OCI-LY3 (cell line): ENCODE measurements at regions not wholly inside any gene's neighbourhood (a gene's known extent, or its start where the extent isn't known, plus 50 kb on each side); places are given as distances from the start of the nearest gene placed in this dataset.
A peak's percentile ranks its signal among the peaks of the same experiment; 100 is the strongest.

Experiments
- CTCF ChIP-seq: fragments of 200-600, 300-600 bp; sonication (generic); IDR thresholded peaks from 2 replicates; pipeline ENCODE4 v1.5.1; 2014; ENCODE audit warnings: antibody characterized with exemption, low read length, low read depth
- EZH2phosphoT487 ChIP-seq: fragments of 200-600 bp; shearing (Covaris generic); IDR thresholded peaks from 2 replicates; pipeline ENCODE4 v1.6.1; 2018; ENCODE audit warnings: antibody characterized with exemption, mixed run types, low read depth

DNA sequence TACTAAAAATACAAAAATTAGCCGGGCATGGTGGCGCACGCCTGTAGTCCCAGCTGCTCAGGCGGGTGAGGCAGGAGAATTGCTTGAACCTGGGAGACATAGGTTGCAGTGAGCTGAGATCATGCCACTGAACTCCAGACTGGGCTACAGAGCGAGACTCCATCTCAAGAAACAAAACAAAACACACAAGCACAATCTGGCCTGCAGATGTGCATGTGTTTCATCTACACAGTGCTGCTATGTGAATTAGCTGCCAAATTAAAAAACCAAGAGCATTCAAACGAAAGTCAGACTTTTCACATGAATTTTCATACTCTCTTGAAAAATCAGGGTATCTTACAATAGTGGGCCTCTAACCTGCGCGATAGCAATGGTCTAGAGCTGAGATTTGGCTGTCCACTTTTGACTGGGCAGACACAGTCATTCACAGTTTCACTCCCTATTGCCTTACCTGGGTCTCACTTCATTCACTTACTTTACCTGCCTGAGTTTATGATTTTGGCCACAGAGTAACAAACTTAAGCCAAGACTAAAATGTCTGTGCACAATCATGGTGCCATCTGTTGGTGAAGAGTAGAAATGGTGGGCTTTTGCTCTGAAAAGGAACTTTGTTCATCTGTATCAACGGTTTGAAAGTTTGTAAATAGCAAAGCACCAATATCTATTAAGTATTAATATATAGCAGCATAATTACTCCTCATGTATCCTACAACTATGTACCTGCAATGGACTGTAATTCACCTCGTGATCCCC lies 138.5 kb upstream of the UST start:
- TF ChIP-seq EZH2phosphoT487 = no peak
- TF ChIP-seq CTCF = peak; percentile 51
